ENCODE measurements at regions not wholly inside any gene's neighbourhood (a gene's known extent, or its start where the extent isn't known, plus 50 kb on each side); places are given as distances from the start of the nearest gene placed in this dataset.

GRCh38 chr1:172980971-172981370, 69.8 kb downstream of the TNFSF18 start:
- DNase-seq (ENCODE audit: low read depth) = no peak
